OCI-LY1 (cell line): ENCODE measurements at regions not wholly inside any gene's neighbourhood (a gene's known extent, or its start where the extent isn't known, plus 50 kb on each side); places are given as distances from the start of the nearest gene placed in this dataset.

Source experiments
- CTCF ChIP-seq: fragments of 200-600 bp; sonication (generic), shearing (Covaris generic); IDR thresholded peaks from 2 replicates; pipeline ENCODE4 v1.5.1; 2017; ENCODE audit warnings: mild to moderate bottlenecking, antibody characterized with exemption, low read length, moderate library complexity, mixed read lengths
- EZH2 ChIP-seq: fragments of 200-600 bp; sonication (generic), shearing (Covaris generic); IDR thresholded peaks from 2 replicates; pipeline ENCODE4 v1.8.0; 2017; ENCODE audit warnings: borderline replicate concordance, mixed run types, mild to moderate bottlenecking, antibody characterized with exemption, low read length, moderate library complexity, mixed read lengths

GRCh38 chr13:38590796-38591507, 95.9 kb upstream of the FREM2 start:
- no peak for TF ChIP-seq CTCF
- TF ChIP-seq EZH2, result no peak
